ENCODE measurements at regions not wholly inside any gene's neighbourhood (a gene's known extent, or its start where the extent isn't known, plus 50 kb on each side); places are given as distances from the start of the nearest gene placed in this dataset.
"Not testable (repeated sequence)": the region's sequence is repeated elsewhere in the genome, so short reads cannot be mapped to it uniquely, and the experiment has no call there.

DNA sequence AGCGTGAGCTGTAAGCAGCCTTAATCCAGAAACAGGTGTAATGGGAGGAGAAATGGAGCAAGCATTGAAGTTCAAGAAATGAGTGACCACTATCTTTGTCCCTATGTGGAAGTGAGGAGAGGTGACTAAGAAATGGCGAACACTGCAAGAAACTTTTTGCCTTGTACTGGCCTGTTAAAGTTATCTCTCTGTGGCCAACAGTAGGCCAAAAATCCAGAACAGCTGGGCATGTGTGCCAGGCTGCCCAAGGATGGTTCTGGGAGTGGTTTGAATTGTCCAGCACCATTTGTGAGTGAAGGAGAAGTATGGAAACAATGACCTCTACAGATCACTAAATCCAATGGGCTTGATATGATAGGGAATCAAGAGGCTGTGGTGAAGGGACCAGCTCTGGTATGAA is 83.3 kb upstream of the FRMD6 start:
- no peak for DNase-seq (ENCODE audit: low spot score)
- ATAC-seq, result no peak

DNA sequence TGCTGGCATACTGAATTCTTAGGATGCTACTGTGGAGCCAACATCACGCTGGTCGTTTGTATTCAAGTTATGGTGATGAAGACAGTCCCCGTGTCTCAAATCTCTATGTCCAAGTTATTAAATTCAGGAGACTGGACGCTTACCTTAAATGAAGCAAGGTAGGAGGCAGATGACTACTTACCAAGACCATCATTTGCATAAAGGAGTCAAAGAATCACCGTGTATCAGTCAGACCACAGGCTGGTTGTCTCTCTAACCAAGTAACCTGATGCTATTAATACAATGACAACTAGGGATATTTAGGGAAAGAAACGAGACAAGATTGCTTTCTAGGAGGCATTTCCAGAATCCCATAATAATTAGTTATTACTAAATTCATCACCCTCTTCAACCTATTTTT is 78.1 kb upstream of the FRMD6 start:
- ATAC-seq, result no peak
- no peak for DNase-seq (ENCODE audit: low spot score)

DNA sequence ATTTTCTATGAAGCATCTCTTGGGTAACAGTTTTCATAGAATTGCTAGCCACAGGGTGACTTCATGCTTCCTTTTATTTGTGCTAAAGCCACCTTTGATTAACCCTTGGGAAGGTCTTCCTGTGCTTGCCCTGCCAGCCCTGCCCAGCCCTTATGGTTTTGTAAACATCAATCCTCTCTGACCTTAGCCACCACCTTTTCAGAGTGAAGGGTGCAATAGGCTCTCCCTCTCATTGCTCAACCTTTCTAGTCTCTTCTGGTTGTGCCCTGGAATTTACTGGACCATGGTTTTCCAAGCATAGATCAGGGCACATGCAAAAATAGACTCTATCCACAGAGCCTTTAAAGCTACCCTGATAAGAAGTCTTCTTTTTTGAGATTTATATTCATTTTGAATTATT is 77.7 kb upstream of the FRMD6 start:
- DNase-seq (ENCODE audit: low spot score), result no peak
- no peak for ATAC-seq

DNA sequence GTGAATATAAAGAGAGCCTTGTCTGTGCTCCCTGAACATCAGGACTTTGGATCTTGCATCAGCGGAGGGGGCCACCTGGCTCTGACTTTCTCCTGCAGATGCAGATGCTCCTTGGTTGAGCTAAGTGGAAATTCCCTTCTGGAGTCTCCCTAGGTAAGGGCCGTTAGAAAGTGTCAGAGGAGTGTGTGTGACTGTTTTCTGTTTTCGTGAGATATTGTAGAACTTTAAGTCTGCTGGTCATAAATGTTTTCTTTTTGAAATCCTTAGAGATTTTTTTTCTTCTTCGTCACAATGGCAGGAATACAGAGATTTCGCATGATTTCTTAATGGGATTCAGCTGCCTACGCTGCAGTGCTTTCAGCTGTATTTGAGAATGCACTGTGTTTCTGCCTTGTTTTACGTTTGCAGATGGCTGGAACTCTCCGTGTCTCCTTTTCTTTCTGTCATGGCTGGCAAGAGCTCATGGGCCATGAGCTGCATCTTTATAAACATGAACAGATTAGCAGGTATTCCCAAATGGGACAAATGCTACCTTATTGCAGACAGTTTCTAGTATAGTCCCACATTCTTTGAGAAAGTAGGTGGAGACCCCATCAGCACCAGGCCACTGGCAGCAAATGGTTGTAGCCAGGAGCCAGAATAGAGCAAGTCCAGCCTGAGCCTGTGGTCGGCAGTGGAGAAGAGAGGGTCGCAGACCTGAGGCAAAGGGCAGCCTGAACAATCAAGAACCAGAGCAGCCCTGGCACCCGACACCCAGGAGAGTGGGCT is 76.2 kb upstream of the FRMD6 start:
- ATAC-seq (no peak), DNase-seq (ENCODE audit: low spot score) (no peak)

DNA sequence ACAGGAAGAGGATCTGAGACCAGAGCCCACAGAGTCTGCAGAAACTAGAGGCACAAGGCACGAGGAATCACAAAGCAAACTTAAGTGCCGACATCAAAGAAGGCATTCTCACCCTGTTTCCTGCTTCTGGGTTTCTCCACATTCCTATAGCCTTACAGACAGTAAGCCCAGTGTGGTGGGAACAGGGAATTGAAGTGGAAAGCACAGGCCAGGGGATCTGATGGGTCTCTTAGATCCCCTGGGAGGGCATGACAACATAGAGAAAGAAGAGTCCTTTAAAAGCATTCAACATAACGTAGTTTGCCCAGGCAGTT is 75.6 kb upstream of the FRMD6 start:
- DNase-seq (ENCODE audit: low spot score), result no peak

DNA sequence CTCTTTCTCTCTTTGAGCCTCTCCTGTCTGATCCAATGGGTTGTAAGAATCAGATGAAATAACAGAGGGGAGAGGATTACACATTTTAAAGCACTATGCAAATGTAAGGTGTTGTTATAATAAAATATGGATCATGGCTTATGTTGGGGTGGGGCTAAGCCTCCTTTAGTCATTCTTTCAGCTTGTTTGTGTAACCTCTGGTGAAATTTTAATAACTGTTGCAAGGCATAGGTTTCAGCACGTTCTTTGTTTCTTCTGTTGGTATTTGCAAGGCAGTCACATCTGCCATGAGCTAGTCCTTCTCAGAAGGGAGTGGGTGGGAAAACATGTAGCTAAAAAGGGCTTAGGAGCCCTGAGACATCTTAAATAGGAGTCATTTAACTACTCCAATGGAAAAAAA is 74.8 kb upstream of the FRMD6 start:
- DNase-seq (ENCODE audit: low spot score) (no peak), ATAC-seq (no peak)

More for the DNA sequence above, 75.6 kb upstream of the FRMD6 start:
- no peak for ATAC-seq

DNA sequence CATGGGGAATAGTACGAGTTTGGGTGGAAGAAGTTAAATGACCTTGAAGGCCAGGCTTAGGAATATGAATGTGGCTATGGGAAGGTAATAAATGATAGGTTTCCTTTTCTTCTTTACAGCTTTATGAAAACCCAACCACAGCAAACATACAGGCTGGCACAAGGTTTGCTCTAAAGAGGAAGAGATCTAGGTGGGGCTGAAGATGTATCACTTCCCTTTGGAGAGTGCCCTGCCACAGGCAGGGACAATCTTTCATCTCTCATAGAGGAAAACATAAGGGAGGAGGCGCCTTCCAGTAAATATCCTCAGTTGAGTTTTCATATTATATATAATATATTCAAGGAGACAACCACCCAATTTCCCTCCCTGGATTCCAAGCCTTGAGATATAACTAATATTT is 72.9 kb upstream of the FRMD6 start:
- ATAC-seq (no peak), DNase-seq (ENCODE audit: low spot score) (no peak)

DNA sequence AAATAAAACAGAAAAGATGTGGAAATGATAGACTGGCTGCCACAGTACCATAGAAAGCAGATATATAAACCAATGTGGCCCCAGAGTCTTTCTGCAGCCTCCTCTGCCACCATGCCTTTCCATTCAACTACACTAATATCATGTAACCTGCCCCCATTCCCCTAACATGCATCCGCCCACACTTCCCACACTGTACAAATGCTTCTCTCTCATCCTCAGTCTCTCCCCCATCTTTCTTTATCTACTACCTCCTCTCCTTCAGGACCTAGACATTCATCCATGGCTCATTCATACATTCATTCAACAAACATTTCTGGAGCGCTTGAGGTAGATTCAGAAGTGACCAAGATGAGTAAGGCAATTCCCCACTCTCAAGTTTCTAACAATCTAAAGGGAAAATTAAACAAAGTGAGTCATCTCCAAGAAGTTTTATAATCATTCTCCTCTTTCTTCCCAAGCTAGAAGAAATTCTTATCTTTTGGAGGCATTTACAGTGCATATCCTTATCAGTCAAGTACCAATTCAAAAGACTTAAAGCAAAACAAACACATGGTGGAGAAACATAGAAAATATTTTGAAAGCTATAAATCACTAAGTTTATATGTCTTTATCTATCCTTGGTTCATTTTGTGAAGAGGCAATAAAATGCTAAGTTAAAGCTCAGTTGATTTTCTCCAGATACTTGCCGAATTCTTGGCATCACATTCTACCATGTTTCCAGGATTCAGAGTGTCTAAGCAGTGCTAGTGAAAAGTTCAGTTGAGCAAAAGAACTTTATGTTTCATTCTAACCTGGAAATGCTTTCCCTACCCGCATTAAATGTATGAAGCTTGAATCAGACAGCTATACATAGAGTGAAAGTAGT is 70.5 kb upstream of the FRMD6 start:
- ATAC-seq, result no peak
- no peak for DNase-seq (ENCODE audit: low spot score)

DNA sequence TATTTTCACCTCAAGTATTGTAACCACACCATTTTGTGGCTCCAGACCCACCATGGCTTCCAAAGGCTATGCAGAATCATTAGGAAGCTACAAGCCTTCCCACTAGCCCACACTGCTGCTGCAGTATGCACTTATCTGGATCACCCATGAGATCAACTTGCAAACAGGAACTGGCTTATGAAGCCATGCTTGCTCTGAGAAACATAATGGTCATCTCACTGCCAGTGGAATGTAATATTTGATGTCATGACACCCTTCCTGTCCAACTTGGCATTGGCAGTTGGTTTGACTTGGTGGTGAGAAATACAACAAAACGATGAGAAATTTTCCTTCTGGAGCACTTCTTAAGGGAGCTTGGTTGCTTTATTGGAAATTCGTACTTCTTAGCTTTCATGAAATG is 69.3 kb upstream of the FRMD6 start:
- ATAC-seq, result no peak
- DNase-seq (ENCODE audit: low spot score), result no peak

DNA sequence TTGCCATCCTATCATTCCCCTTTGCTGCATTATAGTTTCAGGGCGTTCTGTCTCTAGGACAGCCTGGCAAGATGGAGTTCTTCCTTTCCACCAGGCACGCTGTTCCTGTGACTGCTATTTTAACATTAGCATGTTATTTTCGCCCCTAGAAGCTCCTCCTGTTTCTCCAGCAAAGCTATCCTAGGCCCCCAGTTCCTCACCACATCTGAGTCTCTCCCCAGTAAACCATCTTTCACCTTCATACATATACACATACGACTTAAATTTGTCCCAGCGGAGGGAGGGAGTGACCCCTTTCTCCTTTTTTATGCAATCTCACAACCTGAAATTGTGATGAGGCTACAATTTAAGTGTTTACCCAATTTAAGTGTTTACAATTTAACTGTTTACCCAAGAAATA is 66.7 kb upstream of the FRMD6 start:
- no peak for ATAC-seq
- no peak for DNase-seq (ENCODE audit: low spot score)

DNA sequence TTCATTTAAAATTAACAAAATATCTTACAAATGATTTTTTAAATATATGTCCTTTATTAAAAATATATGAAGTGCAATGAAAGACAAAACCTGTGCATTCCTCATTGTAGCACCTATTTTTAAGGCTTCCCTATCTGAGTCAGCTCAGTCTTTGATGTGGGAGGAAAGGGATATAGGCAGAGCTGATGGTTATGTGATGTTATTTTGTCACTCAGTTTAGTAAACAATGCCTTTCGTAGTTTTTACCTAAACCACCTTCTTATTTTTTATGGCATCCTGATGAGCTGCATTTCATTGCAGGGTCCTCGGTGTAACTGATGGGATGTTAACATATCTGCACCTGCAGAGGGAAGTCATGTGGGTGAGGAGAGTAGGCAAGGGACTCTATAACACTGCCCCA is 58.9 kb upstream of the FRMD6 start:
- no peak for DNase-seq (ENCODE audit: low spot score)
- ATAC-seq, result no peak

DNA sequence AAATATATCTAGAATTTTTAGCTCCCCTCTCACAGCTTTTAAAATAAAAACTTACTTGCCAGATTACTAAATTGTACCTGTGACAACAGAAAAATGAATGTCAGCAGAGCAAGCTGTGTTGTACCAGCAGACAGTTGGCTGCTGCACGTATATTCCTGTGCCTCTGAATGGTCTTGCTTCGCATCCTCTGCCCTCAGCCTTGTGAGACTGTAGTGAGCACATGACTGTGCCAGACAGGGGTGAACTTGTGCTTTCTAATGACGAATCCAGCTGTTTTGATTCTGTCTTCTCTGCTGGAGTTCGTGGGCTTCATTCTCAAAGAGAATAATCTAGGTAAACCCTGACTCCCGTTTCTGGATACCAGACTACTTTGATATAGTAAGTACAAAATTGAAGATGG is 58.3 kb upstream of the FRMD6 start:
- no peak for ATAC-seq
- no peak for DNase-seq (ENCODE audit: low spot score)

DNA sequence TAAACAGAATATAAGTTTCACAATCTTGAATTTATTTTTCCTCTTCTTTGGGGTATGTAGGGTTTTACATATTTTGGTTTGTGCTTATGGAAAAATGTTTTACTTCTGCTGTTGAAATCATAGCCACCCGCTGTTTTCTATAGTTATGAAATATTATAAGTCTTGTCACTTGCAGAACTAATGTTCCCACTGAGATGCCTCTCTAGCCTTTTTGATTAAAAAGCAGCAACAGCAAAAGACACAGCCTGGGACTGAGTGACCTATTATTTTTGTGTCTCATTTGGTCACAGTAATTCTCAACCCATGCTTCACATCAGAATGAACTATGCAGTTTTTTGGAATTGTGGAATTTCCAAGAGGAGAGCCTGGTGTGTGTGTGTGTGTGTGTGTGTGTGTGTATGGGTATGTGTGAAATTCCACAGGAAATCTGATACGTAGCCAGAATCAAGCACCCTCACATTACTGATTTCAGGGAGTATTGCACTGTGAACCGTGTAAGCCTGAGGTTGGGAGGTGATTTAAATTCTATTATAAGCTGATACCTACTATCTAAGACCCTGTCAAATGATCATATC is 55.7 kb upstream of the FRMD6 start:
- no peak for ATAC-seq

DNA sequence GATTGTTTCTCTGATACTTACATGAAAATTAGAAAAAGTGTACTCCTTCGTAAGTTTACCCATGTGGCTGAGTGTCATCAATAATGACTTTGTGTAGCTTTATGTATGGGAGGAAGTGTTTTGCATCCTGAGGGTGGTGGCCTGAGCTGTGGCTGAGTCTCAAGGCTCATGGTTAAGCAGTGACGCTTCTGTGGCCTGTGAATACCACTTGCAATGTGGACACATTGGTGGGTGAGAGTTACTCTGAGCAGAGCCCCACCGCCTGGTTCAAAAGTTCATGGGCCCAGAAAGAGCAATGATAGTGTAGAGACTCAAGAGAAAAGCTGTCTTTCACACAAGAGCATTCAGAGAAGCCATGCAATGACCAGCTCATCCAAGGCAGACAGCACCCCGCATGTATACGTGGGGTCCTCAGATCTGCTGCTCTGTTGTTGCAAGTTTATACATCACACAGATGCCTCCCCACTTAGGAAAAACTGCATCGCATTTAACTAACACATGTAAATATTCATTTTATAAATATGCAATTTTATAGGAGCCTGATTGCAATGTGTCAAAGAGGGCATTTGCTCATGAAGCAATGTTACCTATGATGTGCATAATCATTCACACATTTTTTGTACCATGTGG is 55.1 kb upstream of the FRMD6 start:
- DNase-seq (ENCODE audit: low spot score), result no peak
- ATAC-seq, result no peak

More for the DNA sequence above, 55.7 kb upstream of the FRMD6 start:
- DNase-seq (ENCODE audit: low spot score), result no peak

DNA sequence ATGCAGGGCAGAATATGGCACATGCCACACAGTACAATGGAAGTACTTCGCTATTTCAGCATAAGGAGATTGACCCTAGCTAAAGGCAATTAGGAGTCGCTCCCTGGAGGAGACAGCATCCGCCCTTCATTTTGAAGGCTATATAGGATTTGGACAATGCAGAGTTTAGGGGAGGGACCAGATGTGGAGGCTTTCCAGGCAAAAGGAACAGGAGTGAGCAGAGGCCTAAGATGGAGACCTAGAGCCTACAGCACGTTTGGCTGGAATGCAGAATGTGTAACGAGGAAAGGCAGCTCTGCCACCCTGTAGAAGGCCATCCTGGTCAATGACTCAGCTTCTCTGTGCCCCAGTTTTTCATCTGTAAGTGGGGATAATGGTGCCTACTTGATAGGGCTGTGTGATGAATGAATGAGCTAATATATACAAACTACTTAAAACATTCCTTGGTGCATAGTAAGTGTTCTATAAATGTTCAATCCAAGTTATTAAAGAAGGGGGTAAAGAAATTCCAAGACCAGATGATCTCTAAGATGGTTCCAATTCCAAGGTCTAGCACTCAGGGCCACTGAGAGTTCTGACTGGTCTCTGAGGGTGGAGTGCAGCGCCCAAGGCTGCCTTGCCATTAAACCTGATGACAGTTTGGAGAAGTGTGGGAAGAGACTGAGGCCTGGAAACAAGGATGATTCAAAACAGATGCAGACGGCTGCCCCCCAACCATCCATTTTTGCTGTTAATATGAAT is 54.3 kb upstream of the FRMD6 start:
- ATAC-seq, result no peak
- no peak for DNase-seq (ENCODE audit: low spot score)

DNA sequence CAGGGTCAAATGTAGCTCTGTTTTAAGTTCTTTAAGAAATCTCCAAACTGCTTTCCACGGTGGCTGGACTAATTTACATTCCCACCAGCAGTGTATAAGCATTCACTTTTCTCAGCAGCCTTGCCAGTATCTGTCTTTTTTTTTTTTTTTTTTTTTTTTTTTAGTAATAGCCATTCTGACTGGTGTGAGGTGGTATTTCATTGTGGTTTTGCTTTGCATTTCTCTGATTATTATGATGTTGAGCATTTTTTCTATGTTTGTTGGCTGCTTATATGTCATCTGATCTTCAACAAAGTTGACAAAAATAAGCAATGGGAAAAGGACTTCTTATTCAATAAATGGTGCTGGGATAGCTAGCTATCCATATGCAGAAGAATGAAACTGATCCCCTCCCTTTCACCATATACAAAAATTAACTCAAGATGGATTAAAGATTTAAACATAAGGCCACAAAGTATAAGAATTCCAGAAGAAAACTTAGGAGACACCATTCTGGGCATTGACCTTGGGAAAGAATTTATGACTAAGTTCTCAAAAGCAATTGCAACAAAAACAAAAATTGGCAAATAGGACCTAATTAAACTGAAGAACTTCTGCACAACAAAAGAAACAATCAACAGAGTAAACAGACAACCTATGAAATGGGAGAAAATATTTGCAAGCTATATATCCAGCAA is 52.6 kb upstream of the FRMD6 start:
- DNase-seq (ENCODE audit: low spot score); ATAC-seq: not testable (repeated sequence)

DNA sequence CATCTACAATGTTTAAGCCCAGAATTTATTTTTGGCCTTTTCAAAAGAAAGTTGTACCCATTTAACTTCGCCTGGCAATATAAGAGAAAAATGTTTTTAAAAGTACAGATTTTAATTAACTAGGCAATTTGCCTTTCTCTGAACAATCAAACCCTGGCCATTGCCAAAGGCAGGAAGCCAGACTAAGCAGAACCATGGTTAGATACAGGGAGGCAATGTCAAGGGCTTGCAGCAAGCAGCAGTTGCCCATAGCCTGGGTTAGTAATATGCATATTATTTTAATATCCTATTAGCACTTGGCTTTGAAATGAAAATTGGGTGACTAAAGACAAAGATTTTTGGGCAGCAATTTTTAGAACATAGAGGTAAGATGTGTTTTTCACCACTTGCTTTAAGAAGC is 51.1 kb upstream of the FRMD6 start:
- ATAC-seq (no peak), DNase-seq (ENCODE audit: low spot score) (no peak)
